OCI-LY7 (cell line): ENCODE measurements at regions not wholly inside any gene's neighbourhood (a gene's known extent, or its start where the extent isn't known, plus 50 kb on each side); places are given as distances from the start of the nearest gene placed in this dataset.

Experiments used
- EZH2phosphoT487 ChIP-seq: fragments of 200-600 bp; sonication (generic); IDR thresholded peaks from 2 replicates; pipeline ENCODE4 v1.6.1; 2018; ENCODE audit warnings: low read depth, borderline replicate concordance, mild to moderate bottlenecking, mixed run types, antibody characterized with exemption, low read length, moderate library complexity, mixed read lengths
- TF ChIP-seq, protein P1 (sequence below): fragments of 200-600 bp; sonication (generic); conservative IDR thresholded peaks from 2 replicates; pipeline ENCODE4 v1.5.1; 2014; ENCODE audit warnings: mild to moderate bottlenecking, antibody characterized with exemption, low read length, moderate library complexity, mixed read lengths

DNA sequence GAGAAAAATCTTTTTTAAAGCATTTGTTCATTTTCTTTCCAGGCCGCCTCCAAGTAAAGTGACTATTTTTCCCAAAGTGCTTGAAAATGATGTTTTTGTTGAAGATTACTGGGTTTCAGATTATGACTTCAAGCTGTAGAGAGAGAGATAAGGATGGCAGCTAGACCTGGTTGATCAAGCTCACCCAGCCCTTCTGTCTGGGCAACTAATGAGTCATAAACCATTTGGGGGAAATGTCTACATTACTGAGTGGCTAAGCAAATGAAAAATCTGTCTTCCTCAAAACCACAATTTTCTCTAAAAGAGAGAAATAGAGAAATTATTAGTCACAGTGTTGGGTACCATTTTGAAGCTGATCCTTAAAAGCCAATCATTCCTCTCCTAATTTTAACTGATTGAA lies 355.4 kb upstream of the CPEB2 start:
- TF ChIP-seq, protein P1, sequence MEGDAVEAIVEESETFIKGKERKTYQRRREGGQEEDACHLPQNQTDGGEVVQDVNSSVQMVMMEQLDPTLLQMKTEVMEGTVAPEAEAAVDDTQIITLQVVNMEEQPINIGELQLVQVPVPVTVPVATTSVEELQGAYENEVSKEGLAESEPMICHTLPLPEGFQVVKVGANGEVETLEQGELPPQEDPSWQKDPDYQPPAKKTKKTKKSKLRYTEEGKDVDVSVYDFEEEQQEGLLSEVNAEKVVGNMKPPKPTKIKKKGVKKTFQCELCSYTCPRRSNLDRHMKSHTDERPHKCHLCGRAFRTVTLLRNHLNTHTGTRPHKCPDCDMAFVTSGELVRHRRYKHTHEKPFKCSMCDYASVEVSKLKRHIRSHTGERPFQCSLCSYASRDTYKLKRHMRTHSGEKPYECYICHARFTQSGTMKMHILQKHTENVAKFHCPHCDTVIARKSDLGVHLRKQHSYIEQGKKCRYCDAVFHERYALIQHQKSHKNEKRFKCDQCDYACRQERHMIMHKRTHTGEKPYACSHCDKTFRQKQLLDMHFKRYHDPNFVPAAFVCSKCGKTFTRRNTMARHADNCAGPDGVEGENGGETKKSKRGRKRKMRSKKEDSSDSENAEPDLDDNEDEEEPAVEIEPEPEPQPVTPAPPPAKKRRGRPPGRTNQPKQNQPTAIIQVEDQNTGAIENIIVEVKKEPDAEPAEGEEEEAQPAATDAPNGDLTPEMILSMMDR, result no peak
- no peak for TF ChIP-seq EZH2phosphoT487
